ENCODE measurements at regions not wholly inside any gene's neighbourhood (a gene's known extent, or its start where the extent isn't known, plus 50 kb on each side); places are given as distances from the start of the nearest gene placed in this dataset.

DNA sequence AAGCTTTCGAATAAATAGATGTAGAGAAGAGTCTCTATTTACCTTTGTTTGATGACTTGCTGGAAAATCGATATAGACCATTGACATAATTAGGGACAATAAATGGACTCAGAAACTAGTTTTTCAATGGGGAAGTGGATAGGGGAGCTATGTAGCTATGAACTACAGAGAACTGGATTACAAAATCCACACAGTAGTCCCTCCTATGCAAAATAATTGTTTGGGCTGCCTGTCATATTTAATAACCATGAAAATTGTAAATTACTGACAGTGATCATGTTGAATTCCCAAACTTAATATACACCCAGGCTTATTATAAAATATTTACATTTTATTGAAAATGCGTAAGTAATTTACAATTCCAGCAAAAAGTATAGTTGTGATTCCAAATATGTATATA lies 333.1 kb upstream of the FAM241A start:
- DNase-seq (ENCODE audit: low spot score), result no peak
- no peak overlapping the region for H3K27ac ChIP-seq
- no peak overlapping the region for H3K4me3 ChIP-seq
- intact Hi-C loops (cut with DNase I), result no loop called here
- no peaks in the 10 kb centered on the region for H3K4me1 ChIP-seq (replicated peaks)
- H3K27me3 ChIP-seq (replicated peaks; ENCODE audit: insufficient read depth), result no peaks in the 10 kb centered on the region
- WGBS, result 77% methylated on average over 3 of the region's 3 CpGs
- no peaks in the 10 kb centered on the region for H3K9me3 ChIP-seq
- TF ChIP-seq, protein P1, sequence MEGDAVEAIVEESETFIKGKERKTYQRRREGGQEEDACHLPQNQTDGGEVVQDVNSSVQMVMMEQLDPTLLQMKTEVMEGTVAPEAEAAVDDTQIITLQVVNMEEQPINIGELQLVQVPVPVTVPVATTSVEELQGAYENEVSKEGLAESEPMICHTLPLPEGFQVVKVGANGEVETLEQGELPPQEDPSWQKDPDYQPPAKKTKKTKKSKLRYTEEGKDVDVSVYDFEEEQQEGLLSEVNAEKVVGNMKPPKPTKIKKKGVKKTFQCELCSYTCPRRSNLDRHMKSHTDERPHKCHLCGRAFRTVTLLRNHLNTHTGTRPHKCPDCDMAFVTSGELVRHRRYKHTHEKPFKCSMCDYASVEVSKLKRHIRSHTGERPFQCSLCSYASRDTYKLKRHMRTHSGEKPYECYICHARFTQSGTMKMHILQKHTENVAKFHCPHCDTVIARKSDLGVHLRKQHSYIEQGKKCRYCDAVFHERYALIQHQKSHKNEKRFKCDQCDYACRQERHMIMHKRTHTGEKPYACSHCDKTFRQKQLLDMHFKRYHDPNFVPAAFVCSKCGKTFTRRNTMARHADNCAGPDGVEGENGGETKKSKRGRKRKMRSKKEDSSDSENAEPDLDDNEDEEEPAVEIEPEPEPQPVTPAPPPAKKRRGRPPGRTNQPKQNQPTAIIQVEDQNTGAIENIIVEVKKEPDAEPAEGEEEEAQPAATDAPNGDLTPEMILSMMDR (IDR thresholded peaks at IDR 0.05), result no peak
- no peak for TF ChIP-seq POLR2A (IDR thresholded peaks at IDR 0.05)
- TF ChIP-seq POLR2AphosphoS5 (IDR thresholded peaks at IDR 0.05), result no peak
- no peaks in the 10 kb centered on the region for H3K36me3 ChIP-seq

DNA sequence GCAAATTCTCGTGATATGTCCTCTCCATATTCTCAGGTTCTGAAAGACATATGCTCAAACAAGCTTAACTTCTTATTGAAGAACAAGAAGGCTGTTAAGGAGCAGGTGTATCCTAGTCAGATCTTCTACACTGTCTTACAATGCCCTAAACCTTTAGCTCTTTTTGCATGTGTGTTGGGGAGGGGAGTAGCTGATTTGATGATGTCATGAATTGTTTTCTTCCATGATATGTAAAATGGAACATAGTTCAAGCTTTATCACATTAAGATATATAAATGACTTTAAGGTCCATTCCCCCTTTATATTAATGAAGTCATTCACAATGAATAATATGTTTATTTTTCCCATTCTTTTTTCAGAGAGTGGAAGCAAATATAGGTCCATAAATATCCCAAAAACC lies 332.5 kb upstream of the FAM241A start:
- no peak for DNase-seq (ENCODE audit: low spot score)
- Histone ChIP-seq H3K4me3 (no peak overlapping the region), H3K9me3 (no peaks in the 10 kb centered on the region), H3K4me1 (replicated peaks) (no peaks in the 10 kb centered on the region), H3K27me3 (replicated peaks; ENCODE audit: insufficient read depth) (no peaks in the 10 kb centered on the region), H3K36me3 (no peaks in the 10 kb centered on the region), H3K27ac (no peak overlapping the region)
- WGBS, result 59% methylated on average over 1 of the region's 1 CpG
- intact Hi-C loops (cut with DNase I), result no loop called here
- TF ChIP-seq POLR2AphosphoS5 (IDR thresholded peaks at IDR 0.05), result no peak
- TF ChIP-seq, protein P1 (IDR thresholded peaks at IDR 0.05), result no peak
- no peak for TF ChIP-seq POLR2A (IDR thresholded peaks at IDR 0.05)

DNA sequence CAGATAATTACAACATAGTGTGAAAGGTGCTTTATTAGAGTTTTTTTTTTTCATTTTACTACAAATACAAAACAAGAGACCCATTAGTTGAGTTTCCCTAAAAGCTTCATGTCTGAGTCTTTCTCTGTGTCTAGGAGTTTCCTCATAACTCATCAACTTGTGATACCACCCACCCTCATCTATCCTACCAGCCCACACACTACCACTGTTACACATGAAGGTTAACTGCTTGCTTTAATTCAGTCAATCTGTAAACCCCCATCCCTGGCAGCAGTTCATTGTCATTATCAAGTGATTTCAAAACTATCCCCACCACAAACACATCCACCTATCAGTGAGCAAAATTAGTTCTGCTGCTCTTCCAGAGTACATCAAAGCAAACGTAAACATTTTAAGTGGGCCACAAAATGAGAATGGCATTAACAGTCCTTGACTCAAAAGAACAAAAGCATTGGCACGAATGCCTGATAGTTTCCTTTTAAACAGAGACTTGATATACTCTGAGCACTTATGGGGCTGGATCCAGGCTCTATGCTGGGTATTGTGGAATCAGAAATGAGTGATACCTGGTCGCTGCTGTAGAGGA lies 331.6 kb upstream of the FAM241A start:
- Histone ChIP-seq H3K36me3 (no peaks in the 10 kb centered on the region), H3K9me3 (no peaks in the 10 kb centered on the region), H3K27ac (no peak overlapping the region), H3K27me3 (replicated peaks; ENCODE audit: insufficient read depth) (no peaks in the 10 kb centered on the region), H3K4me1 (replicated peaks) (no peaks in the 10 kb centered on the region), H3K4me3 (no peak overlapping the region)
- TF ChIP-seq POLR2AphosphoS5 (IDR thresholded peaks at IDR 0.05), result no peak
- TF ChIP-seq, protein P1 (IDR thresholded peaks at IDR 0.05), result no peak
- TF ChIP-seq POLR2A (IDR thresholded peaks at IDR 0.05), result no peak
- no peak for DNase-seq (ENCODE audit: low spot score)
- WGBS, result 13% methylated on average over 3 of the region's 3 CpGs
- intact Hi-C loops (cut with DNase I), result no loop called here

DNA sequence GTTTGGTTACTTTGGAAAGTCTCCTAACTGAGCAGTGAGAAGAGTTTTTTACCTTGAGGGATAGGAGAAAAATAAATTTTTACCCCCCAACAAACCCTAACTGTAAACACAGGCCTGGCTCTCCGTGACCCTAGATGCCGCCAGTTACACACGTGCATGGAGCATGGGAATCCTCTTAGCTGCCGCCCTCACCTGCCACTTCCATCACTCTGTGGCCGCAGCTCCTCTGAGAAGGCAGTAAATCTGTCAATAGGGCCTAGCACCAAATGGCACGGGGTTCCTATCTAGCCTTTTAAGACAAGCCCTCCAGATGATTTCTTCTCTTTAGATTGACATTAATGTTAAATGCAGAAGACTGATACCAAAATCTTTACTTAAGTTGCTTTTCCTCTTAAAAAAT lies 330.3 kb upstream of the FAM241A start:
- WGBS, result 54% methylated on average over 6 of the region's 6 CpGs
- H3K36me3 ChIP-seq, result no peaks in the 10 kb centered on the region
- intact Hi-C loops (cut with DNase I), result no loop called here
- TF ChIP-seq, protein P1 (IDR thresholded peaks at IDR 0.05), result no peak
- TF ChIP-seq POLR2AphosphoS5 (IDR thresholded peaks at IDR 0.05) (no peak), POLR2A (IDR thresholded peaks at IDR 0.05) (no peak)
- H3K27ac ChIP-seq, result no peak overlapping the region
- no peak overlapping the region for H3K4me3 ChIP-seq
- H3K27me3 ChIP-seq (replicated peaks; ENCODE audit: insufficient read depth), result no peaks in the 10 kb centered on the region
- DNase-seq (ENCODE audit: low spot score), result no peak
- H3K9me3 ChIP-seq, result no peaks in the 10 kb centered on the region
- H3K4me1 ChIP-seq (replicated peaks), result no peaks in the 10 kb centered on the region

DNA sequence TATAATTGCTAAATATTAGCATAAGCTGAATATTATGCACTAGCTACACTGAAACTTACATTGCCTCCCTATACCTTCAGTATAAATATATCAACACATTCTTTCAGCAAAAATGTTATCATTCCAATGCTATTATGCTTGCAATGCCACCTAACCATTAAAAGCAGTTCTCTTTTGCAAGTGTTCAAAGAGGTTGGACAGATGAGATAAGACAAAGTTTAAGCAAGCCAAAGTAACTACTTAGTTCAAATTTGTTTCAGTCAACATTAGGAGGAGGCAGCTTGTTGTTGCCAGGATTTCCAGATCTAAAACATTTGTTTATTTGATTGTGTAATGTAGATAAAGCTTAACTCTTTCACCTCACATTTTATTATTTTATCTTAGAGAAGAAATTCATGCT lies 323.9 kb upstream of the FAM241A start:
- TF ChIP-seq, protein P1 (IDR thresholded peaks at IDR 0.05), result no peak
- TF ChIP-seq POLR2A (IDR thresholded peaks at IDR 0.05), result no peak
- TF ChIP-seq POLR2AphosphoS5 (IDR thresholded peaks at IDR 0.05), result no peak
- no peak for DNase-seq (ENCODE audit: low spot score)
- intact Hi-C loops (cut with DNase I), result no loop called here
- Histone ChIP-seq H3K9me3 (no peaks in the 10 kb centered on the region), H3K27me3 (replicated peaks; ENCODE audit: insufficient read depth) (no peaks in the 10 kb centered on the region), H3K4me1 (replicated peaks) (no peaks in the 10 kb centered on the region), H3K27ac (no peak overlapping the region), H3K4me3 (no peak overlapping the region), H3K36me3 (no peaks in the 10 kb centered on the region)
